GM04503 (cell line): ENCODE measurements at regions not wholly inside any gene's neighbourhood (a gene's known extent, or its start where the extent isn't known, plus 50 kb on each side); places are given as distances from the start of the nearest gene placed in this dataset.
"Not testable (repeated sequence)": the region's sequence is repeated elsewhere in the genome, so short reads cannot be mapped to it uniquely, and the experiment has no call there.

Experiments
- DNase-seq: peaks from one replicate; pipeline ENCODE4 v3.0.0-alpha.2; 2012; ENCODE audit warnings: low read depth

- DNase-seq: no peak
Observed at GRCh38 chr16:23013484-23013883, 135.8 kb downstream of the USP31 start.

- no peak for DNase-seq
Observed at GRCh38 chr16:23009075-23009474, 140.2 kb downstream of the USP31 start.

- DNase-seq: no peak
Observed at GRCh38 chr16:23008041-23008440, 141.2 kb downstream of the USP31 start.

GRCh38 chr16:23006380-23006779 lies 142.9 kb downstream of the USP31 start:
- no peak for DNase-seq

- no peak for DNase-seq
Observed at GRCh38 chr16:23005951-23006350, 143.3 kb downstream of the USP31 start.

DNA sequence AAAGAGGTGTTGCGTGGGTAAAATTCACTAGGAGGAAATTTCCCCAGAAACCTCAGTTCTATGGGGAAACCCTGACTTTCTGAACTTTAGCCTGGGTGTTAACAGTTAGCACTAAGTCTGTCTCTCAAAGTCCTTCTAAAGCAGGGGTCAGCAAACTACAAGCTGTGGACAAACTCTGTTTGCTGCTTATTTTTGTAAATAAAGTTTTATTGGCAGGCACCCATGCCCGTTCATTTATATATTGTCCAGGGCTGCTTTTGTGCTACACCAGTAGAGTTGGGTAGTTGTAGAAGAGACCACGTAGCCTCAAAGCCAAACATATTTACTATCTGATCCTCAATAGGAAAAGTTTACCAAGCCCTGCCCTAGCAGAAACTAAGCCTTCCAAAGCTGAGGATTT lies 159.7 kb downstream of the USP31 start:
- no peak for DNase-seq

DNA sequence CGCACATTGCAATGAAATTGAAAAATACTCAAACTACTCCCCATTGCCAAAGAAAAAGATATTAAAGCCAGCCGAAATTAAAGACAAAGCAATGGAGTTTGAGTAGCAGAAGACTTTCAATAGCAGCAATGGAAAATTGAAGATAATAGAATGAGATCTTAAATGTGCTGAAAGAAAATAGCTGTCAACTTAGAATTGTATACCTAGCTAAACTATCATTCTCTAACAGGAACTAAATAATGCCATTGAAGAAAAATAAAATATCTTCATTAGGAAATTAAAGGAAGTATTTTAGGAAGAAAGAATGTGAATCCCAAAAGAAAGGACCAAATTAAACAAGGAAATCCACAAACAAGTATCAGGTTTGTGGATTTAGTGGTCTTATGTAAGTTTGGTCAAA lies 165.6 kb downstream of the USP31 start:
- no peak for DNase-seq

DNA sequence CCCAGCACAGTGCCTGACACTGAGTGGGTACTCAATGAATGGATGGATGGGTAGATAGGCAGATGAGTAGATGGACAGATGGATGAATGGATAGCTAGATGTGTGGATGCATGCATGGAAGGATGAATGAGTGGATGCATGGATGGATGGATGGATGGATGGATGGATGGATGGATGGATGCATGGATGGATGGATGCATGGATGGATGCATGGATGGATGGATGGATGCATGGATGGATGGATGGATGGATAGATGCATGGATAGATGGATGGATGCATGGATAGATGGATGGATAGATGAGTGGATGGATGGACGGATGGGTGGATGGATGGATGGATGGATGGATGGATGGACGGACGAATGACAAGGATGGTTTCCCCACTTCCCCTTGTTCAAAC lies 166.6 kb downstream of the HS3ST2 start:
- DNase-seq: not testable (repeated sequence)

DNA sequence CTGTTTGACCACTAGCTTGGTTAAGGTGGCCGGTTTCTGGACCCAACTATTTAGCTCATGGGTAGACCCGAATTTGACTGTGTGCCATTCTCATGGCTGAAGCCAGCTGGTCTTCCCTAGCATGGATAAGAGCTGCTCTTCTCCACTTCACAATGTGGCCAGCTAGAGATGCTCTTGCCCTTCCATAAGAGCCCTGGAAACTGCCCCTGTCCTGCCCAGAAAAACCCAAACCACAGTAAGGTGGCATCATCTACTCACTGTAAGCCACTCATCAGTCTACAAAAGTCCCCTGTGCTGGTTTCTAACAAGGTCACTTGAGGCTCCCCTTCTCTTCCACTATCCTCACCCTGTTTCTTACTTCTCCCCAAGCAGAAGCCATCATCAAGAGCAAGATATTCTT lies 165.1 kb downstream of the HS3ST2 start:
- DNase-seq: no peak

DNA sequence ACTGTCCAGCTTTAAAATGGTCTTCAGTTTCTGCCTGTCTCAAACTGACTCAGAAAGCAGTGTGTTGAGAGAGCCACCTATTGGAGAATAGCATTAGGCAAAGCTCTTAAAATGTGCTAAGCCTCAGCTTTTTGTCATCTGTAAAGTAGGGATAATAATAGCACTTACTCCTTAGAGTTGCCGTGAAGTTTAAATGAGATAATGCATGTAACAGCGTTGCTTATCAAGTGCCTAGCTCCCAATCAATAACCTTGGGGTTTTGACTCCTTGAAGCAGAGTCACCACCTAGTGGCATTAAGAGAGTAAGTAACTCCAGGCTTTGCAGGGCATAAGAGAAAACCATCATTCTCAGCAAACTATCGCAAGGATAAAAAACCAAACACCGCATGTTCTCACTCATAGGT lies 163.3 kb downstream of the HS3ST2 start:
- DNase-seq: peak; percentile 0

- no peak for DNase-seq
Observed at GRCh38 chr16:22973522-22973921, 159.6 kb downstream of the HS3ST2 start.

DNA sequence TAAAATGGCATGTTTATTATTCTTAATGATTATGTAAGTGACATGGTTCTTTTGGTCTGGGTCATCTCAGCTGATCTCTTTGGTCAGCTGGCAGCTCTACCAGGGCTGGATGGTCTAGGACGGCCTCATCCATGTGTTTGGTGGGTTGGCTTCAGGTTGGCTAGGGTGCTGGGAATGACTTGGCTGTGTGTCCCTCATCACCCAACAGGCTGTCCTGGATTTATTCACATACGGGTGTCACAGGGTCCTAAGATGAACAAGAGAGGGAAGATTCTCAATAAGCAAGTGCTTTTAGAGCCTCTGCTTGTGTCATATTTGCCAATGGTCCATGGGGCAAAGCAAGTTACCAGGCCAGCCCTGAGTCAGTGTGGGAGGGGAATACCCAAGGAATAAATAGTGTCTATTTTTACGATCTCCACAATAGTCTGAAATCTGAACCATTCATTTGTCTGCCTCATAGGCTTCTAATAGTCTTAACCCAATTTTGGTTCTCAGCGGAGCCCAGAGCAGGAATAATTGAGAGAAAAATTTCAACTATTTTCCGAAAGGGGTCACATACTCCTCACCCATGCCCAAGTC lies 157.5 kb downstream of the HS3ST2 start:
- DNase-seq: no peak

GRCh38 chr16:22970209-22970865 lies 156.4 kb downstream of the HS3ST2 start:
- no peak for DNase-seq

DNA sequence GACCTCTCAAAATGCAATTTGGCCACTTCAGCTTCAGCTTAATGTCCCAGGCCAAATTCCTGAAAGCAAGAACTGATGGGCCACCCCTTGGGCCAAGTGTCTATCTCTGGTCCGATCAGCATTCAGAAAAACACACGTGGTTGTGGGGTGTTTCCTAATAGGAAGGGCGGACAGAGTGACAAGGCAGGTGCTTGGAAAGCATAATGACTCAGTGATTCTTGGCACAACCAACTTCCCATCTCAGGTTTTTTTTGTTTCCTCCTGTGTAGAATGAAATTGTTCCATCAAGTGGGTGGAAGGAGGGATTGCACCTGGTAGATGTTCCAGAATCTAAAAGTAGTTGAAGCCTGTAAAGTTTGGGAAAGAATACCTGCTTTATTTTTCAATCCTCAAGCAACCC lies 155.6 kb downstream of the HS3ST2 start:
- no peak for DNase-seq

GRCh38 chr16:22968931-22969330 lies 155.0 kb downstream of the HS3ST2 start:
- no peak for DNase-seq

DNA sequence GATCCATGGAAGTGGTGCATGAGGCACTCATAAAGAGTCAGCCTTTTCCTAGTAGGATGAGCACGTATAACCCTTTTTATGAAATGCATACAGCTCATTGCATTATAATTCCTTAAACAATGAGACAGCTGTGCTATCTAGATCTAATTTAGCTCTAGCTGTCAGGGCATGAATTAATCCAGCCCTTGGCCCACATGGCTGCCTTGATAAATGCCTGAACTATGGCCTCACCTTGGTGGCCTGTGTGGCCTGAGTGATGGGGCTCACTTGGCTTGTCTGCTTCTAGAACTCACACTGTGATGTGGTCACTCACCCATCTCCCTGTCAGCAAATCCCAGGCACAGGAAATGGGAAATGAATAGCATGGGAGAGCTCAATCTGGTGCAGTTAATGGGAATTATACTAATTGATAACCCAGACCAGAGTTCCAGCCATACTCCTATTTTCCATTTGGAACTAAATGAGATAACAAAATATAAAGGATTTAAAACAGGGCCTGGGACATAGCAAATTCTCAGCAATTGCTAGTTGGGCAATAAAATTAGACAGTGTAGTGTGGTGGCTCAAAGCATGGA lies 153.6 kb downstream of the HS3ST2 start:
- DNase-seq: no peak
